SK-N-SH (cell line): ENCODE measurements at regions not wholly inside any gene's neighbourhood (a gene's known extent, or its start where the extent isn't known, plus 50 kb on each side); places are given as distances from the start of the nearest gene placed in this dataset.

Experiments
- CTCF ChIP-seq: fragments of 200-600 bp; sonication (generic); IDR thresholded peaks from 2 replicates; pipeline ENCODE4 v1.6.1; 2017; ENCODE audit warnings: antibody characterized with exemption, mild to moderate bottlenecking, moderate library complexity
- FOXM1 ChIP-seq: IDR thresholded peaks from 2 replicates; pipeline ENCODE4 v1.4.0; 2012; ENCODE audit warnings: low read depth, mild to moderate bottlenecking
- GABPA ChIP-seq: IDR thresholded peaks from 2 replicates; pipeline ENCODE4 v1.4.0; 2012; ENCODE audit warnings: low read depth, mild to moderate bottlenecking
- POLR2AphosphoS5 ChIP-seq: IDR thresholded peaks from 2 replicates; pipeline ENCODE4 v1.6.1; 2012; ENCODE audit warnings: low read depth, low read length
- RAD21 ChIP-seq: IDR thresholded peaks from 2 replicates; pipeline ENCODE4 v1.6.1; 2012; ENCODE audit warnings: mild to moderate bottlenecking, low read length
- REST ChIP-seq: IDR thresholded peaks from 2 replicates; pipeline ENCODE4 v1.6.1; 2012; ENCODE audit warnings: mild to moderate bottlenecking, low read depth, low read length, moderate library complexity
- TCF12 ChIP-seq: IDR thresholded peaks from 2 replicates; pipeline ENCODE4 v1.4.0; 2012
- USF1 ChIP-seq: IDR thresholded peaks from 2 replicates; pipeline ENCODE4 v1.4.0; 2012; ENCODE audit warnings: low read depth, borderline replicate concordance

- TF ChIP-seq FOXM1 (no peak), REST (no peak), CTCF (no peak), GABPA (no peak), TCF12 (no peak), USF1 (no peak), POLR2AphosphoS5 (no peak), RAD21 (no peak)
Observed at GRCh38 chr4:166314902-166315301, 441.9 kb downstream of the TLL1 start.
